Umbilical cord (tissue), 1 donor: ENCODE measurements at regions not wholly inside any gene's neighbourhood (a gene's known extent, or its start where the extent isn't known, plus 50 kb on each side); places are given as distances from the start of the nearest gene placed in this dataset.
A peak's percentile ranks its signal among the peaks of the same experiment; 100 is the strongest.
"Not testable (repeated sequence)": the region's sequence is repeated elsewhere in the genome, so short reads cannot be mapped to it uniquely, and the experiment has no call there.

Experiments used
- DNase-seq: peaks from one replicate; pipeline ENCODE4 v3.0.0-alpha.2; 2015; ENCODE audit warnings: low spot score

DNA sequence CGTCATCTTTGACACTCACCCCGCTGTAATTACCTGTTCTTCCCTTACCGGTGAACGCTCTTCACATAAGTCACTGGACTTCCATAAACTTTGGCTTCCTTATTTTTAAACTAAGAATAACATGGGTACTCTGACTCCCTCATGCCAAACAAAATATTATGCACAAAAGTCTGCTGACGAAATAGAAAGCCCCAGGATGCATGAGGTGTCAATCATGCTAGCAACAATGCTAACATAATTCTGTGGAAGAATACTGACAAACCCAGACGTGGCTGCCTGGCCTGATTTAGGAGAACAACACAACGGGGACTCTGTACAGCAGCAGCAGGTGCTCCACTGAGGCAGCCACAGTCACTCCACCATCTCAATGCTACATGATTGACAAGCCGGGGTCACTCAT is 137.5 kb downstream of the CCDC71L start:
- no peak for DNase-seq

DNA sequence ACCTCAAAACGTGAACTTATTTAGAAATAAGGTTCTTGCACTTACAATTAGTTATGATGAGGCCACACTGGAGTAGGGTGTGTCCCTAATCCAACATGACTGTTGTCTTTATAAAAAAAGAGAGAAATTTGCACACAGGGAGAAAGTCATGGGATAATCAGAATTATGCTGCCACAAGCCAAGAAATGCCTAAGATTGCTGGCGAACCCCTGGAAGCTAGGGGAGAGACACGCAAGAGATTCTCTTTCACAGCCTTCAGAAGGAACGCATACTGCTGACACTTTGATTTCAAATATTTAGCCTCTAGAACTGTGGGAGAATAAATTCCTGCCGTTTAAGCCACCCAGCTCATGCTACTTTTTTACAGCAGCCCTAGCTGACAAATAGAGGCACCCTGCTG is 138.3 kb downstream of the CCDC71L start:
- no peak for DNase-seq

DNA sequence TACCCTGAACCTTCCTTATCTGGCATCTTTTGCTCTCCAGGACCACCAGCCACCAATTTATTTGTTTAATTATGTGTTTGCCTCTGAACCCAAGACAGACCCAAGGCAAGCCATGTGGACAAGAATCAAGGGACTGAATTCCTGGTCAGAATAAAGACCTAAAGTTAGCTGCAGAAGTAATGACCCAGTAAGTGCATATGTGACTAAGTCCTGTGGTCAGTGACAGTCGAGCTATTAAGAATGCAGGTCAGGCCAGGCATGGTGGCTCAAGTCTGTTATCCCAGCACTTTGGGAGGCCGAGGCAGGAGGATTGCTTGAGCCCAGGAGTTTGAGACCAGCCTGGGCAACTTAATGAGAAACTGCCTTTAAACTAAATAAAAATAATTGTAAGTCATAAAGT is 139.4 kb downstream of the CCDC71L start:
- no peak for DNase-seq

DNA sequence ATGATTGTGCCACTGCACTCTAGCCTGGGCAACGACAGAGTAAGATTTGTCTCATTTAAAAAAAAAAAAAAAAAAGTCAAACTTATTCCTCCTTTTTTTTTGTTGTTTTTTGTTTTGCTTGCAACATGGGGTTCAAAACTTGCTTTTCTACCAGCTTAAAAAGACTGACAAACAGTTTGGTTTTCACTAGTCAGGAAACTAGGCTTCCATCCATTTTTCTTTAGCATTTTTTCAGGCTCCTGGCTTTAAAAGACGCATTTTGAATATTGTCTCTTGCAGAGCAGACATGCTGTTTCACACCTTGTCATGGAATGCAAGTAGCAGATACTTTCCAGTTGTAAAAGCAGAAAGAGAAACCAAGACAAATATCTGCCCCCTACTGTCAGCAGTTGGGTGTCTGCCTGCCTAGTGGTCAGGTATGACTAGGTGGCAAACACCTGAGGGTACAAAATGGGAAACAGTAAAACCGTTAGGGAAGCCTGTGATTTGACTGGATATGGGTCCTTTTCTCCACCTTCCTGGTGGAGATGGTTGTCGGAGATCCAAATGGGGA is 139.9 kb downstream of the CCDC71L start:
- DNase-seq = no peak

DNA sequence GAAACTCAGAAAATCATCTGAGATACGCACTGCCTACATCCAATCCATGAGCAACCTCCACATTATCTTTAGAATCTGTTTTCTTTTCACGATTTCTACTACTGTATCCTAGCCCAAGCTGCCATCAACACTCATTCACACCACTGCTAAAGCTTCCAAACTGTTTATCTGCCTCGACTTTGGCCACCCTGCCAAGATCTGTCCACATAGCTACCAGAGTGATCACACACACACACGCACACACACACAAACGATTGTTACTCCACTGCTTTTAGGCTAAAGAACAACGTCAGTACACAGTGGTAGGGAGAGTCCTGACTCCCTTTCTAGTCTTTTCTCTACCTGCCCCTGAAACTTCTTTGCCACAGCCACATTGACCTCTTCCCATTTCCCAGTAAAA is 142.0 kb downstream of the CCDC71L start:
- no peak for DNase-seq

DNA sequence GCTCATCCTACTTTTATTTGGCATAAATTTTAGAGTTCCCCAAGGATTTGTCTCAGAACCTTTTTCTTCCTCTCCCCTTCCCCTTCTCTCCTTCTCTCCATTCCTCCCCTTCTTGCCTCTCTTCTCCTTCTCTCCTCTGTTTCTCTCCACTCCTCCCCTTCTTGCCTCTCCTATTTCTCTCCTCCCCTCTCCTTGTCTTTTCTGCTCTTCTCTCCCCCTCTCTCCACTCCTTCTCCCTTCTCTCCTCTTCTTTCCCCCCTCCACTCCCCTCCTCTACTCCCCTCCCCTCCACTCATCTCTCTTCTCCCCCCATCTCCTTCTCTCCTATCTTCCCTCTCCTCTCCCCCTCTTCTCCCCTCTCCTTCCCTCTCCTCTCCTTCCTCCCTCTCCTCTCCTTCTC is 142.7 kb downstream of the CCDC71L start:
- DNase-seq = no peak

DNA sequence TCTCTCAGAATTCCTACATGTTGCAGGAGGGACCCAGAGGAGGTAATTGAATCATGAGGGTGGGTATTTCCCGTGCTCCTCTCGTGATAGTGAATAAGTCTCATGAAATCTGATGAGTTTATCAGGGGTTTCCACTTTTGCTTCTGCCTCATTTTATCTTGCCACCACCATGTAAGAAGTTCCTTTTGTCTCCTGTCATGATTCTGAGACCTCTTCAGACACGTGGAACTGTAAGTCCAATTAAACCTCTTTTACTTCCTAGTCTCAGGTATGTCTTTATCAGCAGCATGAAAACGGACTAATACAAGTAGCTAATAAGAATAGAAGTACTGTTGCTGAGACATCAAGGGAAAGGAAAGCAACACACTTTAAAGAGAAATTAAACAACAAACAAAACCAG is 143.4 kb downstream of the CCDC71L start:
- no peak for DNase-seq

DNA sequence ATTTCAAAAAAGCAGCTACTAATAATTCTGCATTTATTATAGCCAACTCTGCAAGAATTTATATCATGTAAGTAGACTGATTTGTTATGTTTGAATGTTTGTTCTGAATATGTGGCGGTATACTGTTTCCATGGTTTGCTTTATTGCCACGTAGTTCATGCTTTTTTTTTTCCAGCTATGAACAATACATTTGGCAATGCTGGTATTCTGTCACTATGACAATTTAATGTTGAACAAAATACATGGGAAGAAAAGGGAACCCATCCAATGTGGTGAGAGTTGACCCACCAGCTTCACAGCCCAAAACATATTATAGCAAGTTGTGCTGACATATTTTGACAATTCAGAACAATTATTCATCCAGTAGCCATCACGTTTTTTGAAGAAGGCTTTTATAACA is 145.6 kb downstream of the CCDC71L start:
- no peak for DNase-seq

DNA sequence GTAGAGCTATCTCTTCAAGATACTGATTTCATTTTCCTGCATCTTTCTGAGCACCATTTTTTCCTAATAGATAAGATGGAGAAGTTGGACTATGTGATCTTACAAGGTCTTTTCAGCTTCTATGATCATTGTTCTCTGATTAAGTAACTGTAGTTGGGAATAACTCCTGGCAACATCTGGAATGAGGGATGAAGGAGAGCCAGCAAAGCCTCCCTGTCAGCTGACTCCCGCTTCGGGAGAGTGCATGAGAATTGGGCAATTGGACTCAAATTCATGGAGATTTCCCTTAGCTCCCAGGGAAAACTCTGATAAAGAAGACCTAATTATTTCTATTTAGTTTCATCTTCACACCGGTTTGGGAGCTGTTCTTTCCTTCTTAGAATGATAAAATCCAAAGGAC is 146.1 kb downstream of the CCDC71L start:
- peak; percentile 6 for DNase-seq

DNA sequence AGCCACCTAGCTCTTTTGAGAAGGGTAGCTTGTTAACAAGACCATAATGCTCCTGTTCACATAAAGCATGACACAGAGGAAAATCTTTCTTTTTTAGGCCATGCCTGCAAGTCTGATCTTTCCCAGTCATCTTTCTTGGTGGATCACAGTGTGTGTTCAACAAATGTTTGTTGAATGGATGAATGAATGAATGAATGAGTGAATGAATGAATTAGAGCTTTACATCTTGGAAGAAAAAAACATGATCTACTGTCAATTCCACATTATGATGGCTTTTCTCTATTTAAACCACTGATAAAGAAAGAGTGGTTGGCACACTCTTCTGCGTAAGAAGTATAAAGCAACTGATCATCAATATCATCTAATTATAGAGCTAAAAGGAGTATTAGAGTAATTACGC is 148.7 kb downstream of the CCDC71L start:
- DNase-seq = no peak

DNA sequence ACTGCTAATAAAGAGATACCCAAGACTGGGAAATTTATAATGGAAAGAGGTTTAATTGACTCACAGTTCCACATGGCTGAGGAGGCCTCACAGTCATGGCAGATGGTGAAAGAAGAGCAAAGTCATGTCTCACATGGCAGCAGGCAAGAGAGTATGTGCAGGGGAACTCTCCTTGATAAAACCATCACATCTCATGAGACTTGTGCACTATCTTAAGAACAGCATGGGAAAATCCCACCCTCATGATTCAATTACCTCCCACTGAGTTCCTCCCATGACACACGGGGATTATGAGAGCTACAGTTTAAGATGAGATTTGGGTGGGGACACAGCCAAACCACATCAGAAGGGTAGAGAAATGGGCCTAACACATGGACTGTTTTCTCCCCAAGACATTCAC is 156.3 kb downstream of the CCDC71L start:
- DNase-seq = no peak

DNA sequence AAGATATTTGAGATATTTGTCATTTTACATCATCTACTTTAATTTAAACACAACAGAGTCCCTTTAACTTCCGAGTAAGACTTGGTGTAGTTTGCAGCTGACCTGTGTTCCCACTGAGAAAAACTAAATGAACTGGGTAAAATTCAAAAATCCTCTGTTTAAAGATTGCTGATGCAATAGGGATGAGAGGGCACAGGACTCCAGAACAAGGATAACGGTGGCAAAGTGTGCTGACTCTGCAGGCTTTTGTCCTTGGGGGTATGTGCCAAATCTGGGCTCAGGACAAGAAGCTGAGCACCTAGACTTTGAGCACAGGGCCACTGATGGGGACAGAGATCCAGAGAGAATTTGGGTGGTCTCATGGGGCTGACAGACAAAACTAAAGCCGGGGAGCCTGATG is 156.8 kb downstream of the CCDC71L start:
- DNase-seq = no peak

DNA sequence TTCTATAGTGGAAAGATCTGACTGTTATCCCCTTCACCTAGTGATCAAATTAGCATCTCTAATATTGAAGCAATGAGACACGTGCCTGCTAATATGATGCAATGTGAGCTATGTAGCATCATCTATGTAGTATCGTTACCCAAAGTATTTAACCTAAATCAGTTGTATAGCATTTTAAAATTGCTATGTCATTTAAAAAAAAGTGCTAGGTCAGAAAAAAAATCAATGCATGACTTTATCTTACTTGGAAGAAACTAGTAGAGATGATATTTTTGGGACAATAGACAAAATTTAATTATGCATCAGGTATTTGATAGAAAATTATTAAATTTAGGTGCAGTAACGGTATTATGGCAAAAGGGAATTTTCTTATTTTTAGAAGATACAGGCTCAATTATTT is 157.3 kb downstream of the CCDC71L start:
- no peak for DNase-seq

DNA sequence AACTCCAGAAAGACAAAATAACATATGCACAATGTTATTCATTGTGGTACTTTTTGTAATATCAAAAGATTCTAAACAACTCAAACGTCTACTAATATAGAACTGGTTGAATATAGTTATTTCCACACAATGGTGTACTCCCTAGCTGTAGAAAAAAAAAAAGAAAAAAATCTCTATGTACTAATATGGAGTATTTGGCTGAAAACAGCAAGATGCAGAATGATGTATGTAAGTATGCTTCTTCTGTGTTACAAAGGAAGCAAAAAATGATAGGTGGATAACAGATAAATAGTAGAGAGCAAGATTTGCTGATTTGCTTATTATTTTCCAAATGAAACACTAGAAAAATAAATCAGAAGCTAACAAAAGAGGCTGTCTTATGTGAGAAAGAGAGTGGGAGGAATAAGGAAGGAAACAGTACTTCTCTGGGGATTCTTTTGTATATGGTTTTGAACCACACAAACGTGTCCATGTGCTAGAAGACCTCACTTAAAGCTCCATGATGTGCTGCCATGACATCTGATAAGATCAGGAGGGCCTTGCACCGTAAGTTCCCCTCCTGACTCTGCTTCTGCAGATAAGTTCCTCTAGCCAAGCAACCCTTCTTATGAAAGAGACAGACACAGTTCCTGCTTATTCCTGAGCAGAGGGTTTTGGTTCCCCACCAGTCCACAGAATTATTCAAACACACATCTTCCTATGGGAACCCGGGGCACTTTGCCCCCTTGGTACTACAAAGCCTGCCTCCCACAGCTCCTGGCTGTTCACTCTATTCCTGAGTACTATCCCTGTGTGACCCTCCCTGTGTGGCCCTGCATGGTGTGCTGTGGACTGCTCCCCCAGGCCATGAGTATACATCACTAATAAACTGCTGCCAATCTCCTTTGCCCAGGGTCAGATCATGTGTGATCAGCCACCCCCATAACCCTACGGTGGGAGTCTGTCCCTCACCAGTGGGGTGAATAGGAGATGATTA is 159.1 kb downstream of the CCDC71L start:
- no peak for DNase-seq

DNA sequence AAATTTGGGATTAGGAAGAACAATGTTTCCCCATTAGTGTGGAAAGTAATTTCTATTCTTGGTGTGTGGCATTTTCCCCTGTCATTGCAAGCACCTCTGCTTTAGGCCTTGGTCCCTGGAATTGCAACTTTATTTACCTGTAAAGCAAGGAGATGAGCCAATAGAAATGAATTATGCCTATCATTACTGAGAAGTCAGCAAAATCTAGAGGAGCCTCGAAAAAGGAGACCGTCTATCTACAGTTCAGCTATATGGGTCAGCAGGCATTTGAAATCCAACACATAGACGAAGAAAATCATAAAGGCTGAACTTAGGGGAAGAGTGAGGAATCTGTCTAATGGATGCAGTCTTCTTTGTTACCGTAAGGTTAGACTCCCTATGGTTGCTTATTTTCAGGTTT is 161.1 kb downstream of the CCDC71L start:
- DNase-seq = no peak

DNA sequence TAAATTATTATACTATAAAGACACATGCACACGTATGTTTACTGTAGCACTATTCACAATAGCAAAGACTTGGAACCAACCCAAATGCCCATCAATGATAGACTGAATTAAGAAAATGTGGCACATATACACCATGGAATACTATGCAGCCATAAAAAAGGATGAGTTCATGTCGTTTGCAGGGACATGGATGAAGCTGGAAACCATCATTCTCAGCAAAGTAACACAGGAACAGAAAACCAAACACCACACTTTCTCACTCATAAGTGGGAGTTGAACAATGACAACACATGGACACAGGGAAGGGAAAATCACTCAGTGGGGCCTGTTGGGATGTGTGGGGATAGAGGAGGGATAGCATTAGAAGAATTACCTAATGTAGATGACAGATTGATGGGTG is 163.0 kb downstream of the CCDC71L start:
- not testable (repeated sequence) for DNase-seq

DNA sequence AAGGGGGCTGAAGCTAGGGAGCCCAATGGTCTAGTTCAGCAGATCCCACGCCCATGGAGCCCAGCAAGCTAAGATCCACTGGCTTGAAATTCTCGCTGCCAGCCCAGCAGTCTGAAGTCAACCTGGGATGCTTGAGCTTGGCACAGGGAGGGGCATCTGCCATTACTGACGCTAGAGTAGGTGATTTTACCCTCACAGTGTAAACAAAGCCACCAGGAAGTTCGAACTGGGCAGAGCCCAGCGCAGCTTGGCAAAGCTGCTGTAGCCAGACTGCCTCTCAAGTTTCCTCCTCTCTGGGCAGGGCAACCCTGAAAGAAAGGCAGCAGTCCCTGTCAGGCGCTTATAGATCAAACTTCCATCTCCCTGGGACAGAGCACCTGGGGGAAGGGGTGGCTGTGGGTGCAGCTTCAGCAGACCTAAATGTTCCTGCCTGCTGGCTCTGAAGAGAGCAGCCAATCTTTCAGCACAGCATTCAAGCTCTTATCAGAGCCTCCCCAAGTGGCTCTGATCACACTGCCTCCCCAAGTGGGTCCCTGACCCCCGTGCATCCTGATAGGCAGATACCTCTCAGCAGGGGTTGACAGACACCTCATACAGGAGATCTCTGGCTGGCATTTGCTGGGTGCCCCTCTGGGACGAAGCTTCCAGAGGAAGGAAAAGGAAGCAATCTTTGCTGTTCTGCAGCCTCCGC is 167.8 kb downstream of the CCDC71L start:
- DNase-seq = no peak

DNA sequence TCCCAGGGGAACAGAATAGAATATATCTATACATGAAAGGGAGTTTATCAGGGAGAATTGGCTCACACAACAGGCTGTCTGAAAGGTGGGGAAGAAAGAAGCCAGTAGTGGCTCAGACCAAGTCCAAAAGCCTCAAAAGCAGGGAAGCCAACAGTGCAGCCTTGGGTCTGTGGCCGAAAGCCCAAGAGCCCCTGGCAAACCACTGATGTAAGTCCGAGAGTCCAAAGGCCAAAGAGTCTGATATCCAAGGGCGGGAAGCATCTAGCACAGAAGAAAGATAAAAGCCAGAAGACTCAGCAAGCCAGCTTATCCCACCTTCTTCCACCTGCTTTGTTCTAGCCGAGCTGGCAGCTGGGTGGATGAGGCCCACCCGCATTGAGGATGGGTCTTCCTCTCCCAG is 172.5 kb downstream of the CCDC71L start:
- DNase-seq = no peak

DNA sequence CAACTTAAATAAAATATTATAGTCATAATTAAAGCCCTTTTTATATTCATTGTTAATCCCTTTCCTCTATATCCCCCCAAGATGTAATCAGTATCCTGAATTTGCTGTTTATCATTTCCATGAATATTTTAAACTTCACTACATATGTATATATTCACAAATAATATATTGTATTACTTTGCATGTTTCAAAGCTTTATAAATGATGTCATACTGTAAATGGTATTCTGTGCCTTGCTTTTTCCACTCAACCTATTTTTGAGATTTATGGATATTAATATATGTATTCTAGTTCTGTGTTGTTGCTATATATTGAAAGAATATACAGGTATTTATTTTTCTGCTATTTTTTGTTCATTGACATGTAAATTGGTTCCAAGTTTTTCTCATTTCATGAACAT is 173.1 kb downstream of the CCDC71L start:
- no peak for DNase-seq

DNA sequence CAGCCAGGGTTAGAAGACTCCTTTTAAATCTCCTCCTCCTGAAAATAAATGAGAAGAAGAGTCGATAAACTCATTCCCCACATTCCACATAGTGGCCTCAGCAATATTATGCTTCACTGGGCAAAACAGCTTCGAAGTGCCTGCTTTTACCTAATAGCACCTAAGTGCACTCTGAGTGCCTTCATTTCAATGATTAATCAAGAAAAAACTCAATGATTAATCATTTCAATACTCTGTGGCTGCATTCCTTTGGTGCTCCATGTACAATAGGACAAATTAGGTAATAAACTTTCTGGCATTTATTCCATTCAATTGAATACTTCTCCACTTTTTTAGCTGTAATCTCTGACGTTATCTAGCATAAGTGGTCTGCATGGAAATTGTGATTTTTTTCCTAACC is 174.6 kb downstream of the CCDC71L start:
- DNase-seq = no peak

DNA sequence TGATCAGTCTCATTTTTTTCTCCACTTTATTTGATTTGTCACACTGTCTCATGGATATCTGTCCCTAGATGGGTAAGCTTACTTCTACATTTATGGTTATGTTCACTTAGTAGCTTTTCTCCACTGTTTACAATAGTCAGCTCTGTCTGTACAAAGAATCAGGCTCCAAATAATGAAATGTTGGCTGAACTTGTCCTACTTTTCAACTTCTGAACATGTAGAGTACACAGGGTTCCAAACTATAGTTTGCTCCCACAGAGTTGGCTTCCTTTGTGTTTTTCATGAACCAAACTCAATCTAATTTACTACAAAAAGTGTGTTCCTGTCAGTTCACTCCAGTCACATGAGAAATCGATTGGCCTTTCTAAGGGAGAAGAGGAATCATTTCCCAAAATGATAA is 175.0 kb downstream of the CCDC71L start:
- DNase-seq = no peak

DNA sequence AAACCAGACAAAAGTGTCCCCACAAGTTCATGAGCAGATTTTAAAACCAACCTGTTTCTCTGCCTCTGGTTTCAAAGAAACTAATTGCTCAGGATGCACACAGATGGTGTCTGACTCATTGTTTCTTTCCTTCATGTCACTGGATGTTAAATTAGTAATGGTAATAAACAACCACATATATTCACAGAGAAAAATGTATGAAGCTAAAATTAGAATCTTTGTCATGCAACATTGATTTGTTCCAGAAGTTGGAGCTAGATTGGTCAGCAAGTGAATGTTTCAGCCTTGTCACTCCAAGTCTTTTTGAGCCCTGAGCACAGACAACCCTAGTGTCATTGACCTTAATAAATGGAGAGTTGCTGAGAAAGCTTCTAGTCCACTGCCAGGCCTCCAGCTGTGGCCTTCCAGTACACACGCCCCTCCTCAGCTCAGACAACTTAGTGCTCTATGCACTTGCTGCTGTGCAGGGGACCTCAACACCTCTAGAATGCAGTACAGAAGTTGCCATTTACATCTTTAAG is 175.9 kb downstream of the CCDC71L start:
- no peak for DNase-seq

DNA sequence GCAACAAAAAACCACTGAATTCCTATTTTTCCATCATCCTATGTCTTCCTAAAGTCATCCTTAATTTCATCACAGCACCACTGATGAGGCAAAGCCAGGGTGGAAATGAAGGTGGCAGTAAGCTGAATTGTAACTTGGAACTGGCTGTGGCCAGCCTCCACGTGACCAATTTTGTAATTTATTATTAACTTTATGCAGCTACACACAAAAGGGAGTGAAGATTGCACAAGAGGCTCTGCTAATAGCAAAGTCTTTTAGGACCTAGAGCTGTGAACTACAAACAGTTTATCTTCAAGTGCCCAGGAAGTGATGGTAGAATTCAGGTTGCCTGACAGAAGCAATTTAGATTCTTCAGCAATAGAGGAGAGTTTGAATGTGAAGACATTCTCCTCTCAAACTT is 176.4 kb downstream of the CCDC71L start:
- DNase-seq = no peak
